IMR-90 (cell line): ENCODE measurements at regions not wholly inside any gene's neighbourhood (a gene's known extent, or its start where the extent isn't known, plus 50 kb on each side); places are given as distances from the start of the nearest gene placed in this dataset.
A peak's percentile ranks its signal among the peaks of the same experiment; 100 is the strongest.

ENCODE experiments used
- ATAC-seq: fragments of 200-7000 bp; cut with Tn5 transposase; 2 replicates; pipeline ENCODE4 v1.9.1; 2020; ENCODE audit warnings: low read depth, mild to moderate bottlenecking, moderate library complexity
- BruUV-seq: library from RNA; stranded (reverse); fragments of 400-500 nt; replicated peaks from 2 replicates; lab custom pipeline; 2021; lab: Mats Ljungman, UMichigan
- CTCF ChIA-PET: fragments of 300-600 bp; formaldehyde crosslinking; extraction: SDS; loops from one replicate; lab custom pipeline; 2021; ENCODE audit warnings: antibody characterized with exemption; lab: Yijun Ruan, JAX
- POLR2A ChIA-PET: fragments of 300-600 bp; sonication (Branson Sonifier 250); formaldehyde crosslinking; loops from one replicate; lab custom pipeline; 2022; ENCODE audit warnings: antibody characterized with exemption; ENCODE audit not compliant: unreplicated experiment; lab: Charles Lee
- DNase-seq: peaks from one replicate; pipeline ENCODE4 v3.0.0; 2013
- H2AFZ ChIP-seq: replicated peaks from 2 replicates; pipeline ENCODE3; 2013; ENCODE audit warnings: low read length, mild to moderate bottlenecking; ENCODE audit not compliant: poor library complexity
- H2AK5ac ChIP-seq: 2 replicates; pipeline ENCODE4 v1.6.1; 2013; ENCODE audit warnings: low read depth, low read length, inconsistent platforms
- H2AK9ac ChIP-seq: replicated peaks from 2 replicates; pipeline ENCODE3; 2013; ENCODE audit warnings: mild to moderate bottlenecking, low read depth, low read length, moderate library complexity; ENCODE audit not compliant: poor library complexity
- H2BK120ac ChIP-seq: 2 replicates; pipeline ENCODE4 v1.6.1; 2013; ENCODE audit warnings: low read depth, low read length, inconsistent platforms
- H2BK15ac ChIP-seq: 3 replicates; pipeline ENCODE4 v1.6.1; 2013; ENCODE audit warnings: low read depth, low read length, inconsistent platforms
- H2BK20ac ChIP-seq: 2 replicates; pipeline ENCODE4 v1.6.1; 2013; ENCODE audit warnings: low read depth, mild to moderate bottlenecking, inconsistent platforms, low read length, moderate library complexity
- H2BK5ac ChIP-seq: 2 replicates; pipeline ENCODE4 v1.6.1; 2013; ENCODE audit warnings: mild to moderate bottlenecking, low read depth, low read length, inconsistent platforms; ENCODE audit not compliant: poor library complexity, severe bottlenecking
- H3K14ac ChIP-seq: replicated peaks from 2 replicates; pipeline ENCODE4 v1.6.1; 2013; ENCODE audit warnings: low read depth, low read length, inconsistent platforms
- H3K18ac ChIP-seq: 2 replicates; pipeline ENCODE4 v1.6.1; 2013; ENCODE audit warnings: low read depth, low read length, control low read depth
- H3K23ac ChIP-seq: 2 replicates; pipeline ENCODE4 v1.6.1; 2013; ENCODE audit warnings: low read depth, low read length, inconsistent platforms
- H3K27ac ChIP-seq: 2 replicates; pipeline ENCODE4 v1.5.1; 2013; ENCODE audit warnings: mild to moderate bottlenecking, control low read depth, low read length; ENCODE audit not compliant: insufficient read depth
- H3K27me3 ChIP-seq: 2 replicates; pipeline ENCODE4 v1.6.1; 2013; ENCODE audit warnings: low read length; ENCODE audit not compliant: control insufficient read depth, insufficient read depth
- H3K36me3 ChIP-seq: 2 replicates; pipeline ENCODE4 v1.6.1; 2013; ENCODE audit warnings: low read length, mixed read lengths; ENCODE audit not compliant: control insufficient read depth, insufficient read depth
- H3K4ac ChIP-seq: 2 replicates; pipeline ENCODE4 v1.6.1; 2013; ENCODE audit warnings: low read depth, low read length, inconsistent platforms
- H3K4me1 ChIP-seq: 2 replicates; pipeline ENCODE4 v1.6.1; 2013; ENCODE audit warnings: low read length, mixed read lengths; ENCODE audit not compliant: control insufficient read depth, insufficient read depth
- H3K4me2 ChIP-seq: 2 replicates; pipeline ENCODE4 v1.6.1; 2013; ENCODE audit warnings: low read depth, mild to moderate bottlenecking, control low read depth, low read length, moderate library complexity
- H3K4me3 ChIP-seq: 2 replicates; pipeline ENCODE4 v1.5.1; 2013; ENCODE audit warnings: low read depth, mild to moderate bottlenecking, control low read depth, low read length, moderate library complexity; ENCODE audit not compliant: insufficient read depth
- H3K56ac ChIP-seq: 2 replicates; pipeline ENCODE4 v1.6.1; 2013; ENCODE audit warnings: low read length, inconsistent platforms; ENCODE audit not compliant: insufficient read depth; ENCODE audit errors: extremely low read depth
- H3K79me1 ChIP-seq, 2 experiments: 2 replicates each; pipeline ENCODE4 v1.6.1; 2013; ENCODE audit warnings: low read length in 2 of 2, inconsistent platforms in 1 of 2, low read depth in 1 of 2
- H3K9ac ChIP-seq: 2 replicates; pipeline ENCODE4 v1.6.1; 2013; ENCODE audit warnings: low read depth, low read length, control low read depth
- H3K9me1 ChIP-seq: 2 replicates; pipeline ENCODE4 v1.6.1; 2013; ENCODE audit warnings: low read length, inconsistent platforms; ENCODE audit not compliant: insufficient read depth
- H3K9me3 ChIP-seq: 2 replicates; pipeline ENCODE4 v1.6.1; 2013; ENCODE audit warnings: low read length; ENCODE audit not compliant: control insufficient read depth, insufficient read depth
- H4K20me1 ChIP-seq: 2 replicates; pipeline ENCODE4 v1.6.1; 2013; ENCODE audit warnings: low read length, inconsistent platforms; ENCODE audit not compliant: insufficient read depth
- H4K5ac ChIP-seq: 2 replicates; pipeline ENCODE4 v1.6.1; 2013; ENCODE audit warnings: mild to moderate bottlenecking, low read depth, low read length, control low read depth
- H4K8ac ChIP-seq, 2 experiments: 2 replicates each; pipeline ENCODE4 v1.6.1; 2013; ENCODE audit warnings: low read depth in 2 of 2, low read length in 2 of 2, control low read depth in 1 of 2, inconsistent platforms in 1 of 2
- H4K91ac ChIP-seq: 2 replicates; pipeline ENCODE4 v1.6.1; 2013; ENCODE audit warnings: low read depth, low read length, inconsistent platforms; ENCODE audit not compliant: insufficient read depth
- BHLHE40 ChIP-seq: fragments of 150-350 bp; IDR thresholded peaks from 2 replicates; pipeline ENCODE4 v1.6.1; 2016; ENCODE audit warnings: mild to moderate bottlenecking, low read depth, low read length
- CEBPB ChIP-seq: IDR thresholded peaks from 2 replicates; pipeline ENCODE4 v1.6.1; 2012; ENCODE audit warnings: low read depth, low read length, improper control_type of control experiment
- CHD1 ChIP-seq: IDR thresholded peaks from 2 replicates; pipeline ENCODE4 v1.6.1; 2012; ENCODE audit warnings: low read depth, low read length, improper control_type of control experiment
- CTCF ChIP-seq: conservative IDR thresholded peaks from 2 replicates; pipeline ENCODE4 v1.5.1; 2012; ENCODE audit warnings: mild to moderate bottlenecking, low read depth, low read length, improper control_type of control experiment
- ELK1 ChIP-seq: fragments of 150-350 bp; IDR thresholded peaks from 2 replicates; pipeline ENCODE4 v1.6.1; 2016; ENCODE audit warnings: low read depth, mild to moderate bottlenecking, low read length, moderate library complexity, borderline replicate concordance
- FOS ChIP-seq: fragments of 150-350 bp; IDR thresholded peaks from 2 replicates; pipeline ENCODE4 v1.6.1; 2016; ENCODE audit warnings: low read depth, low read length
- MAFK ChIP-seq: IDR thresholded peaks from 2 replicates; pipeline ENCODE4 v1.6.1; 2012; ENCODE audit warnings: low read depth, low read length, improper control_type of control experiment
- MXI1 ChIP-seq: IDR thresholded peaks from 2 replicates; pipeline ENCODE4 v1.6.1; 2012; ENCODE audit warnings: low read depth, mild to moderate bottlenecking, low read length, moderate library complexity, borderline replicate concordance
- NFE2L2 ChIP-seq: fragments of 150-350 bp; IDR thresholded peaks from 2 replicates; pipeline ENCODE4 v1.6.1; 2016; ENCODE audit warnings: low read depth, mild to moderate bottlenecking, low read length
- POLR2A ChIP-seq: IDR thresholded peaks from 2 replicates; pipeline ENCODE4 v1.6.1; 2012; ENCODE audit warnings: mild to moderate bottlenecking, low read depth, low read length
- RCOR1 ChIP-seq: IDR thresholded peaks from 2 replicates; pipeline ENCODE4 v1.6.1; 2012; ENCODE audit warnings: mild to moderate bottlenecking, low read length, improper control_type of control experiment; ENCODE audit not compliant: insufficient replicate concordance
- RFX5 ChIP-seq: IDR thresholded peaks from 2 replicates; pipeline ENCODE4 v1.8.0; 2012; ENCODE audit warnings: low read depth, mild to moderate bottlenecking, low read length, moderate library complexity
- SMC3 ChIP-seq: fragments of 150-350 bp; IDR thresholded peaks from 2 replicates; pipeline ENCODE4 v1.6.1; 2016; ENCODE audit warnings: low read depth, mild to moderate bottlenecking, antibody characterized with exemption, low read length, moderate library complexity
- USF2 ChIP-seq: fragments of 150-350 bp; IDR thresholded peaks from 2 replicates; pipeline ENCODE4 v1.6.1; 2017; ENCODE audit warnings: mild to moderate bottlenecking, antibody characterized with exemption, low read length, low read depth
- WGBS, 2 experiments: methylation state at CpG; one replicate each; pipeline versions ENCODE4 v1.1.5 to v1.1.7; 2013; ENCODE audit warnings: missing lambda C conversion rate in 2 of 2; ENCODE audit not compliant: insufficient read length in 1 of 2; ENCODE audit errors: extremely low coverage in 2 of 2; 5-methylcytosine and 5-hydroxymethylcytosine counted together
- dilution Hi-C: fragments of 300-500 bp; cut with HindIII; formaldehyde crosslinking; loops from one replicate; pipeline ENCODE4 v1.14.3; 2018; ENCODE audit warnings: low sequenced_read_pairs; ENCODE audit not compliant: unreplicated experiment
- in situ Hi-C: fragments of 300-500 bp; cut with MboI; formaldehyde crosslinking; loops from 3 replicates; pipeline ENCODE4 v1.14.3; 2019; ENCODE audit warnings: low sequenced_read_pairs, inconsistent platforms, mixed read lengths
- intact Hi-C: fragments of 100-400 bp; cut with micrococcal nuclease; formaldehyde crosslinking; loops from 2 replicates; pipeline ENCODE4 v1.10.0; 2022

GRCh38 chr2:226554701-226555100 lies 244.9 kb downstream of the IRS1 start:
- no peak for TF ChIP-seq NFE2L2
- no peak for TF ChIP-seq CHD1
- TF ChIP-seq RCOR1: no peak
- TF ChIP-seq MXI1: no peak
- TF ChIP-seq MAFK: no peak
- TF ChIP-seq FOS: no peak
- TF ChIP-seq CTCF: no peak
- no peak for TF ChIP-seq USF2
- no peak for TF ChIP-seq CEBPB
- no peak for TF ChIP-seq RFX5
- no peak for TF ChIP-seq POLR2A
- no peak for TF ChIP-seq SMC3
- TF ChIP-seq ELK1: no peak
- no peak for TF ChIP-seq BHLHE40
- Histone ChIP-seq H4K20me1 (no peaks in the 10 kb centered on the region), H3K56ac (no peak overlapping the region), H3K27ac (no peak overlapping the region), H2BK120ac (peak overlapping the region; percentile 37; the same call in 1 of the 2 replicates), H3K9me1 (peaks cover 3% of the 10 kb centered on the region), H3K4me3 (no peak overlapping the region), H3K9ac (no peak overlapping the region), H3K27me3 (no peaks in the 10 kb centered on the region), H3K4me2 (no peak overlapping the region), H2AK5ac (0 out of 2 replicates have a peak overlapping the region, but pooled peaks have one; percentile 51), H3K36me3 (no peaks in the 10 kb centered on the region), H3K4ac (peak overlapping the region; percentile 44; the same call in 1 of the 2 replicates), H2BK20ac (0 out of 2 replicates have a peak overlapping the region, but pooled peaks have one; percentile 63), H4K8ac (no peak overlapping the region), H4K91ac (no peak overlapping the region), H2AK9ac (no peak overlapping the region), H3K9me3 (no peaks in the 10 kb centered on the region), H3K23ac (peak overlapping the region; percentile 16; the same call in 1 of the 2 replicates), H3K79me1 (no peaks in the 10 kb centered on the region), H3K14ac (no peak overlapping the region), H2AFZ (no peak overlapping the region), H3K4me1 (peaks cover 3% of the 10 kb centered on the region; the same call in 1 of the 2 replicates), H3K18ac (peak overlapping the region; percentile 35; the same call in 1 of the 2 replicates), H2BK5ac (no peak overlapping the region), H4K5ac (no peak overlapping the region; the same call in 1 of the 2 replicates), H2BK15ac (no peak overlapping the region)
- in situ Hi-C loops (no loop called here), intact Hi-C loops (no loop called here), dilution Hi-C loops (no loop called here)
- BruUV-seq: no TSS peak
- no CpG with 5 or more reads among the region's 1 CpG for WGBS, 2 experiments
- CTCF ChIA-PET: no interaction called here
- ATAC-seq (no peak), DNase-seq (no peak)
- POLR2A ChIA-PET: no interaction called here
